GM12878 (cell line): ENCODE measurements at regions not wholly inside any gene's neighbourhood (a gene's known extent, or its start where the extent isn't known, plus 50 kb on each side); places are given as distances from the start of the nearest gene placed in this dataset.

Source experiments
- BACH1 ChIP-seq: fragments of 450-650 bp; IDR thresholded peaks from 2 replicates; pipeline ENCODE4 v1.6.1; 2017; ENCODE audit warnings: mild to moderate bottlenecking, borderline replicate concordance
- MTA3 ChIP-seq: IDR thresholded peaks from 2 replicates; pipeline ENCODE4 v1.6.1; 2012; ENCODE audit warnings: low read length, inconsistent platforms, borderline replicate concordance
- NR2C1 ChIP-seq: fragments of 450-650 bp; IDR thresholded peaks from 2 replicates; pipeline ENCODE4 v1.6.1; 2017; ENCODE audit warnings: antibody characterized with exemption, mild to moderate bottlenecking, moderate library complexity
- SIN3A ChIP-seq: IDR thresholded peaks from 2 replicates; pipeline ENCODE4 v1.6.1; 2012; ENCODE audit warnings: low read depth, low read length, improper control_type of control experiment
- TAF1 ChIP-seq: IDR thresholded peaks from 2 replicates; pipeline ENCODE4 v1.6.1; 2011; ENCODE audit warnings: mild to moderate bottlenecking, low read depth, low read length, borderline replicate concordance
- TARDBP ChIP-seq: IDR thresholded peaks from 2 replicates; pipeline ENCODE4 v1.6.1; 2016; ENCODE audit warnings: borderline replicate concordance
- ZNF384 ChIP-seq: IDR thresholded peaks from 2 replicates; pipeline ENCODE4 v1.6.1; 2012; ENCODE audit warnings: low read depth, mild to moderate bottlenecking, low read length, improper control_type of control experiment, borderline replicate concordance
- TF ChIP-seq, protein P1 (sequence below): fragments of 150-350 bp; IDR thresholded peaks from 2 replicates; pipeline ENCODE4 v1.6.1; 2016; ENCODE audit warnings: low read depth, low read length

GRCh38 chr17:77383613-77384608 lies 243.1 kb downstream of the SEC14L1 start (continued):
- TF ChIP-seq, protein P1, sequence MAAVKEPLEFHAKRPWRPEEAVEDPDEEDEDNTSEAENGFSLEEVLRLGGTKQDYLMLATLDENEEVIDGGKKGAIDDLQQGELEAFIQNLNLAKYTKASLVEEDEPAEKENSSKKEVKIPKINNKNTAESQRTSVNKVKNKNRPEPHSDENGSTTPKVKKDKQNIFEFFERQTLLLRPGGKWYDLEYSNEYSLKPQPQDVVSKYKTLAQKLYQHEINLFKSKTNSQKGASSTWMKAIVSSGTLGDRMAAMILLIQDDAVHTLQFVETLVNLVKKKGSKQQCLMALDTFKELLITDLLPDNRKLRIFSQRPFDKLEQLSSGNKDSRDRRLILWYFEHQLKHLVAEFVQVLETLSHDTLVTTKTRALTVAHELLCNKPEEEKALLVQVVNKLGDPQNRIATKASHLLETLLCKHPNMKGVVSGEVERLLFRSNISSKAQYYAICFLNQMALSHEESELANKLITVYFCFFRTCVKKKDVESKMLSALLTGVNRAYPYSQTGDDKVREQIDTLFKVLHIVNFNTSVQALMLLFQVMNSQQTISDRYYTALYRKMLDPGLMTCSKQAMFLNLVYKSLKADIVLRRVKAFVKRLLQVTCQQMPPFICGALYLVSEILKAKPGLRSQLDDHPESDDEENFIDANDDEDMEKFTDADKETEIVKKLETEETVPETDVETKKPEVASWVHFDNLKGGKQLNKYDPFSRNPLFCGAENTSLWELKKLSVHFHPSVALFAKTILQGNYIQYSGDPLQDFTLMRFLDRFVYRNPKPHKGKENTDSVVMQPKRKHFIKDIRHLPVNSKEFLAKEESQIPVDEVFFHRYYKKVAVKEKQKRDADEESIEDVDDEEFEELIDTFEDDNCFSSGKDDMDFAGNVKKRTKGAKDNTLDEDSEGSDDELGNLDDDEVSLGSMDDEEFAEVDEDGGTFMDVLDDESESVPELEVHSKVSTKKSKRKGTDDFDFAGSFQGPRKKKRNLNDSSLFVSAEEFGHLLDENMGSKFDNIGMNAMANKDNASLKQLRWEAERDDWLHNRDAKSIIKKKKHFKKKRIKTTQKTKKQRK: no peak
- TF ChIP-seq MTA3 (no peak), TARDBP (no peak), NR2C1 (no peak), ZNF384 (no peak), BACH1 (no peak), SIN3A (no peak), TAF1 (no peak)
